ENCODE measurements at regions not wholly inside any gene's neighbourhood (a gene's known extent, or its start where the extent isn't known, plus 50 kb on each side); places are given as distances from the start of the nearest gene placed in this dataset.

DNA sequence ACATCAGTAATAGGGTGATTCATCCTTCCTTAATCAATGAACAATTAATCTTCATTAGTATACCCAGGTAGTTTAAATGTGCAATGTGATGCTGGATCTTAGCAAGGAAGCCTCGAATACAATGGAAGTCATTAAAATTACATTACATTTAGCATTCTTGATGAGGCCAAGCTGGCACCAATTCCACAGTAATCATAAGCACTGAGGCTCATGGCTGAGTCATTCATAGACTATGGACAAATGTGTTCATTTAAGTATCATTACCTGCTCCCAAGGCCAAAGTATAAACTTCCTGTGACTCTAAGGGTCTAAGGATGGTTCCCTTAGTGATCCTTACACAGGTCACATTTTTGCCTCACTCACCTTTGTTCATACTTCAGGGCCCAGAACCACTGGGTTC, 266.4 kb upstream of the CDIN1 start:
- TF ChIP-seq, protein P1, sequence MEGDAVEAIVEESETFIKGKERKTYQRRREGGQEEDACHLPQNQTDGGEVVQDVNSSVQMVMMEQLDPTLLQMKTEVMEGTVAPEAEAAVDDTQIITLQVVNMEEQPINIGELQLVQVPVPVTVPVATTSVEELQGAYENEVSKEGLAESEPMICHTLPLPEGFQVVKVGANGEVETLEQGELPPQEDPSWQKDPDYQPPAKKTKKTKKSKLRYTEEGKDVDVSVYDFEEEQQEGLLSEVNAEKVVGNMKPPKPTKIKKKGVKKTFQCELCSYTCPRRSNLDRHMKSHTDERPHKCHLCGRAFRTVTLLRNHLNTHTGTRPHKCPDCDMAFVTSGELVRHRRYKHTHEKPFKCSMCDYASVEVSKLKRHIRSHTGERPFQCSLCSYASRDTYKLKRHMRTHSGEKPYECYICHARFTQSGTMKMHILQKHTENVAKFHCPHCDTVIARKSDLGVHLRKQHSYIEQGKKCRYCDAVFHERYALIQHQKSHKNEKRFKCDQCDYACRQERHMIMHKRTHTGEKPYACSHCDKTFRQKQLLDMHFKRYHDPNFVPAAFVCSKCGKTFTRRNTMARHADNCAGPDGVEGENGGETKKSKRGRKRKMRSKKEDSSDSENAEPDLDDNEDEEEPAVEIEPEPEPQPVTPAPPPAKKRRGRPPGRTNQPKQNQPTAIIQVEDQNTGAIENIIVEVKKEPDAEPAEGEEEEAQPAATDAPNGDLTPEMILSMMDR (IDR thresholded peaks at IDR 0.05; ENCODE audit: poor library complexity, severe bottlenecking) = no peak
- TF ChIP-seq EP300 (conservative IDR thresholded peaks at IDR 0.05; ENCODE audit: poor library complexity, severe bottlenecking) (no peak), EZH2 (IDR thresholded peaks at IDR 0.05; ENCODE audit: borderline replicate concordance, insufficient read depth, low read length, poor library complexity, severe bottlenecking) (no peak), POLR2AphosphoS5 (IDR thresholded peaks at IDR 0.05) (no peak), REST (IDR thresholded peaks at IDR 0.05; ENCODE audit: borderline replicate concordance) (no peak), TAF1 (IDR thresholded peaks at IDR 0.05; ENCODE audit: low read depth) (no peak), SMC3 (conservative IDR thresholded peaks at IDR 0.05; ENCODE audit: poor library complexity) (no peak), RAD21 (conservative IDR thresholded peaks at IDR 0.05) (no peak)

Measured in neural cell (in vitro differentiated cells).